IMR-90 (cell line): ENCODE measurements at regions not wholly inside any gene's neighbourhood (a gene's known extent, or its start where the extent isn't known, plus 50 kb on each side); places are given as distances from the start of the nearest gene placed in this dataset.

Source experiments
- ATAC-seq: fragments of 200-7000 bp; cut with Tn5 transposase; 2 replicates; pipeline ENCODE4 v1.9.1; 2020; ENCODE audit warnings: low read depth, mild to moderate bottlenecking, moderate library complexity
- BruUV-seq: library from RNA; stranded (reverse); fragments of 400-500 nt; replicated peaks from 2 replicates; lab custom pipeline; 2021; lab: Mats Ljungman, UMichigan
- CTCF ChIA-PET: fragments of 300-600 bp; formaldehyde crosslinking; extraction: SDS; loops from one replicate; lab custom pipeline; 2021; ENCODE audit warnings: antibody characterized with exemption; lab: Yijun Ruan, JAX
- POLR2A ChIA-PET: fragments of 300-600 bp; sonication (Branson Sonifier 250); formaldehyde crosslinking; loops from one replicate; lab custom pipeline; 2022; ENCODE audit warnings: antibody characterized with exemption; ENCODE audit not compliant: unreplicated experiment; lab: Charles Lee
- DNase-seq: peaks from one replicate; pipeline ENCODE4 v3.0.0; 2013
- H2AFZ ChIP-seq: replicated peaks from 2 replicates; pipeline ENCODE3; 2013; ENCODE audit warnings: low read length, mild to moderate bottlenecking; ENCODE audit not compliant: poor library complexity
- H2AK5ac ChIP-seq: 2 replicates; pipeline ENCODE4 v1.6.1; 2013; ENCODE audit warnings: low read depth, low read length, inconsistent platforms
- H2AK9ac ChIP-seq: replicated peaks from 2 replicates; pipeline ENCODE3; 2013; ENCODE audit warnings: mild to moderate bottlenecking, low read depth, low read length, moderate library complexity; ENCODE audit not compliant: poor library complexity
- H2BK120ac ChIP-seq: 2 replicates; pipeline ENCODE4 v1.6.1; 2013; ENCODE audit warnings: low read depth, low read length, inconsistent platforms
- H2BK15ac ChIP-seq: 3 replicates; pipeline ENCODE4 v1.6.1; 2013; ENCODE audit warnings: low read depth, low read length, inconsistent platforms
- H2BK20ac ChIP-seq: 2 replicates; pipeline ENCODE4 v1.6.1; 2013; ENCODE audit warnings: low read depth, mild to moderate bottlenecking, inconsistent platforms, low read length, moderate library complexity
- H2BK5ac ChIP-seq: 2 replicates; pipeline ENCODE4 v1.6.1; 2013; ENCODE audit warnings: mild to moderate bottlenecking, low read depth, low read length, inconsistent platforms; ENCODE audit not compliant: poor library complexity, severe bottlenecking
- H3K14ac ChIP-seq: replicated peaks from 2 replicates; pipeline ENCODE4 v1.6.1; 2013; ENCODE audit warnings: low read depth, low read length, inconsistent platforms
- H3K18ac ChIP-seq: 2 replicates; pipeline ENCODE4 v1.6.1; 2013; ENCODE audit warnings: low read depth, low read length, control low read depth
- H3K23ac ChIP-seq: 2 replicates; pipeline ENCODE4 v1.6.1; 2013; ENCODE audit warnings: low read depth, low read length, inconsistent platforms
- H3K27ac ChIP-seq: 2 replicates; pipeline ENCODE4 v1.5.1; 2013; ENCODE audit warnings: mild to moderate bottlenecking, control low read depth, low read length; ENCODE audit not compliant: insufficient read depth
- H3K27me3 ChIP-seq: 2 replicates; pipeline ENCODE4 v1.6.1; 2013; ENCODE audit warnings: low read length; ENCODE audit not compliant: control insufficient read depth, insufficient read depth
- H3K36me3 ChIP-seq: 2 replicates; pipeline ENCODE4 v1.6.1; 2013; ENCODE audit warnings: low read length, mixed read lengths; ENCODE audit not compliant: control insufficient read depth, insufficient read depth
- H3K4ac ChIP-seq: 2 replicates; pipeline ENCODE4 v1.6.1; 2013; ENCODE audit warnings: low read depth, low read length, inconsistent platforms
- H3K4me1 ChIP-seq: 2 replicates; pipeline ENCODE4 v1.6.1; 2013; ENCODE audit warnings: low read length, mixed read lengths; ENCODE audit not compliant: control insufficient read depth, insufficient read depth
- H3K4me2 ChIP-seq: 2 replicates; pipeline ENCODE4 v1.6.1; 2013; ENCODE audit warnings: low read depth, mild to moderate bottlenecking, control low read depth, low read length, moderate library complexity
- H3K4me3 ChIP-seq: 2 replicates; pipeline ENCODE4 v1.5.1; 2013; ENCODE audit warnings: low read depth, mild to moderate bottlenecking, control low read depth, low read length, moderate library complexity; ENCODE audit not compliant: insufficient read depth
- H3K56ac ChIP-seq: 2 replicates; pipeline ENCODE4 v1.6.1; 2013; ENCODE audit warnings: low read length, inconsistent platforms; ENCODE audit not compliant: insufficient read depth; ENCODE audit errors: extremely low read depth
- H3K79me1 ChIP-seq, 2 experiments: 2 replicates each; pipeline ENCODE4 v1.6.1; 2013; ENCODE audit warnings: low read length in 2 of 2, inconsistent platforms in 1 of 2, low read depth in 1 of 2
- H3K9ac ChIP-seq: 2 replicates; pipeline ENCODE4 v1.6.1; 2013; ENCODE audit warnings: low read depth, low read length, control low read depth
- H3K9me1 ChIP-seq: 2 replicates; pipeline ENCODE4 v1.6.1; 2013; ENCODE audit warnings: low read length, inconsistent platforms; ENCODE audit not compliant: insufficient read depth
- H3K9me3 ChIP-seq: 2 replicates; pipeline ENCODE4 v1.6.1; 2013; ENCODE audit warnings: low read length; ENCODE audit not compliant: control insufficient read depth, insufficient read depth
- H4K20me1 ChIP-seq: 2 replicates; pipeline ENCODE4 v1.6.1; 2013; ENCODE audit warnings: low read length, inconsistent platforms; ENCODE audit not compliant: insufficient read depth
- H4K5ac ChIP-seq: 2 replicates; pipeline ENCODE4 v1.6.1; 2013; ENCODE audit warnings: mild to moderate bottlenecking, low read depth, low read length, control low read depth
- H4K8ac ChIP-seq, 2 experiments: 2 replicates each; pipeline ENCODE4 v1.6.1; 2013; ENCODE audit warnings: low read depth in 2 of 2, low read length in 2 of 2, control low read depth in 1 of 2, inconsistent platforms in 1 of 2
- H4K91ac ChIP-seq: 2 replicates; pipeline ENCODE4 v1.6.1; 2013; ENCODE audit warnings: low read depth, low read length, inconsistent platforms; ENCODE audit not compliant: insufficient read depth
- BHLHE40 ChIP-seq: fragments of 150-350 bp; IDR thresholded peaks from 2 replicates; pipeline ENCODE4 v1.6.1; 2016; ENCODE audit warnings: mild to moderate bottlenecking, low read depth, low read length
- CEBPB ChIP-seq: IDR thresholded peaks from 2 replicates; pipeline ENCODE4 v1.6.1; 2012; ENCODE audit warnings: low read depth, low read length, improper control_type of control experiment
- CHD1 ChIP-seq: IDR thresholded peaks from 2 replicates; pipeline ENCODE4 v1.6.1; 2012; ENCODE audit warnings: low read depth, low read length, improper control_type of control experiment
- ELK1 ChIP-seq: fragments of 150-350 bp; IDR thresholded peaks from 2 replicates; pipeline ENCODE4 v1.6.1; 2016; ENCODE audit warnings: low read depth, mild to moderate bottlenecking, low read length, moderate library complexity, borderline replicate concordance
- FOS ChIP-seq: fragments of 150-350 bp; IDR thresholded peaks from 2 replicates; pipeline ENCODE4 v1.6.1; 2016; ENCODE audit warnings: low read depth, low read length
- MAFK ChIP-seq: IDR thresholded peaks from 2 replicates; pipeline ENCODE4 v1.6.1; 2012; ENCODE audit warnings: low read depth, low read length, improper control_type of control experiment
- MAZ ChIP-seq: IDR thresholded peaks from 2 replicates; pipeline ENCODE4 v1.6.1; 2012; ENCODE audit warnings: low read depth, mild to moderate bottlenecking, low read length, improper control_type of control experiment, moderate library complexity, borderline replicate concordance
- MXI1 ChIP-seq: IDR thresholded peaks from 2 replicates; pipeline ENCODE4 v1.6.1; 2012; ENCODE audit warnings: low read depth, mild to moderate bottlenecking, low read length, moderate library complexity, borderline replicate concordance
- NFE2L2 ChIP-seq: fragments of 150-350 bp; IDR thresholded peaks from 2 replicates; pipeline ENCODE4 v1.6.1; 2016; ENCODE audit warnings: low read depth, mild to moderate bottlenecking, low read length
- POLR2A ChIP-seq: IDR thresholded peaks from 2 replicates; pipeline ENCODE4 v1.6.1; 2012; ENCODE audit warnings: mild to moderate bottlenecking, low read depth, low read length
- RAD21 ChIP-seq: IDR thresholded peaks from 2 replicates; pipeline ENCODE4 v1.6.1; 2012; ENCODE audit warnings: low read length, improper control_type of control experiment
- RCOR1 ChIP-seq: IDR thresholded peaks from 2 replicates; pipeline ENCODE4 v1.6.1; 2012; ENCODE audit warnings: mild to moderate bottlenecking, low read length, improper control_type of control experiment; ENCODE audit not compliant: insufficient replicate concordance
- RFX5 ChIP-seq: IDR thresholded peaks from 2 replicates; pipeline ENCODE4 v1.8.0; 2012; ENCODE audit warnings: low read depth, mild to moderate bottlenecking, low read length, moderate library complexity
- SMC3 ChIP-seq: fragments of 150-350 bp; IDR thresholded peaks from 2 replicates; pipeline ENCODE4 v1.6.1; 2016; ENCODE audit warnings: low read depth, mild to moderate bottlenecking, antibody characterized with exemption, low read length, moderate library complexity
- WGBS, 2 experiments: methylation state at CpG; one replicate each; pipeline versions ENCODE4 v1.1.5 to v1.1.7; 2013; ENCODE audit warnings: missing lambda C conversion rate in 2 of 2; ENCODE audit not compliant: insufficient read length in 1 of 2; ENCODE audit errors: extremely low coverage in 2 of 2; 5-methylcytosine and 5-hydroxymethylcytosine counted together
- dilution Hi-C: fragments of 300-500 bp; cut with HindIII; formaldehyde crosslinking; loops from one replicate; pipeline ENCODE4 v1.14.3; 2018; ENCODE audit warnings: low sequenced_read_pairs; ENCODE audit not compliant: unreplicated experiment
- in situ Hi-C: fragments of 300-500 bp; cut with MboI; formaldehyde crosslinking; loops from 3 replicates; pipeline ENCODE4 v1.14.3; 2019; ENCODE audit warnings: low sequenced_read_pairs, inconsistent platforms, mixed read lengths
- intact Hi-C: fragments of 100-400 bp; cut with micrococcal nuclease; formaldehyde crosslinking; loops from 2 replicates; pipeline ENCODE4 v1.10.0; 2022
- TF ChIP-seq, protein P1 (sequence below): conservative IDR thresholded peaks from 2 replicates; pipeline ENCODE4 v1.5.1; 2012; ENCODE audit warnings: mild to moderate bottlenecking, low read depth, low read length, improper control_type of control experiment
- TF ChIP-seq, protein P2 (sequence below): fragments of 150-350 bp; IDR thresholded peaks from 2 replicates; pipeline ENCODE4 v1.6.1; 2017; ENCODE audit warnings: mild to moderate bottlenecking, antibody characterized with exemption, low read length, low read depth

DNA sequence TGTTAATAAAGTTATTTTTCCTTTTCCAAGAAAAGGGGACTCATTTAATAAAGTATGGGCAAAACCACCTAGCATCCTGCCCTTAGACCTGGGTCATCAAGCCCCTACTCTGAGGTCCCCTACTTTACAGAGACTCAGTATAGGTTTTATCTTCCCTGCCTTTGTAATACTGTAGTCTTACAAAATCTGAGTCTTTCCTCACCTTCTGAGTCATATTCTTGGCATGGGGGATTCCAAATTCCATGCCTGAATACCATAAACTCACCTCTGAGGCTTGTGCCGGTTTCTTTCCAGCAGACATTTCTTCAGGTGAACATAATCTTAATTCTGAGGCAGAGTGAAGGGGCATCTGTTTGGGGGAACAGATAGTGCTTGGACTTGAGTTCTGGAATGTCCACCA, 282.5 kb downstream of the KCNA4 start:
- Histone ChIP-seq H3K56ac (no peak overlapping the region), H3K4me2 (no peak overlapping the region), H4K20me1 (no peaks in the 10 kb centered on the region), H3K9me3 (0 out of 2 replicates have a peak, but pooled peaks cover 1% of the 10 kb centered on the region), H2BK15ac (no peak overlapping the region), H3K36me3 (no peaks in the 10 kb centered on the region), H2BK120ac (no peak overlapping the region), H3K27me3 (no peaks in the 10 kb centered on the region), H4K8ac (no peak overlapping the region), H4K5ac (no peak overlapping the region), H2AK9ac (no peak overlapping the region), H2BK20ac (no peak overlapping the region), H3K4me1 (no peaks in the 10 kb centered on the region), H2AFZ (no peak overlapping the region), H3K27ac (no peak overlapping the region), H3K23ac (no peak overlapping the region), H3K9ac (no peak overlapping the region), H3K79me1 (no peaks in the 10 kb centered on the region), H3K18ac (no peak overlapping the region), H3K4ac (no peak overlapping the region), H4K91ac (no peak overlapping the region), H3K4me3 (no peak overlapping the region), H3K9me1 (no peaks in the 10 kb centered on the region), H2BK5ac (no peak overlapping the region), H3K14ac (no peak overlapping the region), H2AK5ac (no peak overlapping the region)
- in situ Hi-C loops (no loop called here), intact Hi-C loops (no loop called here), dilution Hi-C loops (no loop called here)
- no peak for TF ChIP-seq MXI1
- TF ChIP-seq RCOR1, result no peak
- no peak for TF ChIP-seq CEBPB
- TF ChIP-seq RFX5, result no peak
- TF ChIP-seq BHLHE40, result no peak
- TF ChIP-seq FOS, result no peak
- TF ChIP-seq SMC3, result no peak
- no peak for TF ChIP-seq MAFK
- TF ChIP-seq, protein P1, sequence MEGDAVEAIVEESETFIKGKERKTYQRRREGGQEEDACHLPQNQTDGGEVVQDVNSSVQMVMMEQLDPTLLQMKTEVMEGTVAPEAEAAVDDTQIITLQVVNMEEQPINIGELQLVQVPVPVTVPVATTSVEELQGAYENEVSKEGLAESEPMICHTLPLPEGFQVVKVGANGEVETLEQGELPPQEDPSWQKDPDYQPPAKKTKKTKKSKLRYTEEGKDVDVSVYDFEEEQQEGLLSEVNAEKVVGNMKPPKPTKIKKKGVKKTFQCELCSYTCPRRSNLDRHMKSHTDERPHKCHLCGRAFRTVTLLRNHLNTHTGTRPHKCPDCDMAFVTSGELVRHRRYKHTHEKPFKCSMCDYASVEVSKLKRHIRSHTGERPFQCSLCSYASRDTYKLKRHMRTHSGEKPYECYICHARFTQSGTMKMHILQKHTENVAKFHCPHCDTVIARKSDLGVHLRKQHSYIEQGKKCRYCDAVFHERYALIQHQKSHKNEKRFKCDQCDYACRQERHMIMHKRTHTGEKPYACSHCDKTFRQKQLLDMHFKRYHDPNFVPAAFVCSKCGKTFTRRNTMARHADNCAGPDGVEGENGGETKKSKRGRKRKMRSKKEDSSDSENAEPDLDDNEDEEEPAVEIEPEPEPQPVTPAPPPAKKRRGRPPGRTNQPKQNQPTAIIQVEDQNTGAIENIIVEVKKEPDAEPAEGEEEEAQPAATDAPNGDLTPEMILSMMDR, result no peak
- TF ChIP-seq NFE2L2, result no peak
- TF ChIP-seq POLR2A, result no peak
- TF ChIP-seq ELK1, result no peak
- TF ChIP-seq MAZ, result no peak
- no peak for TF ChIP-seq RAD21
- no peak for TF ChIP-seq CHD1
- TF ChIP-seq, protein P2, sequence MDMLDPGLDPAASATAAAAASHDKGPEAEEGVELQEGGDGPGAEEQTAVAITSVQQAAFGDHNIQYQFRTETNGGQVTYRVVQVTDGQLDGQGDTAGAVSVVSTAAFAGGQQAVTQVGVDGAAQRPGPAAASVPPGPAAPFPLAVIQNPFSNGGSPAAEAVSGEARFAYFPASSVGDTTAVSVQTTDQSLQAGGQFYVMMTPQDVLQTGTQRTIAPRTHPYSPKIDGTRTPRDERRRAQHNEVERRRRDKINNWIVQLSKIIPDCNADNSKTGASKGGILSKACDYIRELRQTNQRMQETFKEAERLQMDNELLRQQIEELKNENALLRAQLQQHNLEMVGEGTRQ, result no peak
- no peak for ATAC-seq
- no peak for DNase-seq
- ChIA-PET POLR2A (no interaction called here), CTCF (no interaction called here)
- no CpG with 5 or more reads among the region's 1 CpG for WGBS, 2 experiments
- no TSS peak for BruUV-seq
